Spleen (tissue), 7 donors: ENCODE measurements at regions not wholly inside any gene's neighbourhood (a gene's known extent, or its start where the extent isn't known, plus 50 kb on each side); places are given as distances from the start of the nearest gene placed in this dataset.

Source experiments
- POLR2A ChIP-seq, 3 donors: fragments of 450-650 bp; IDR thresholded peaks; one replicate each; pipeline ENCODE4 v1.5.1; 2017; ENCODE audit warnings: antibody characterized with exemption in 3 of 3, mild to moderate bottlenecking in 1 of 3
- TF ChIP-seq, protein P1 (sequence below), 11 experiments: fragments of 200-600 bp in 7 of 11; fragments of 450-650 bp in 4 of 11; sonication (generic) in 4 of 11; IDR thresholded peaks in 8 of 11; conservative IDR thresholded peaks in 3 of 11; 1 replicate in 7 of 11; 2 replicates in 4 of 11; pipeline versions ENCODE4 v1.4.0 to v1.8.0; 2016 to 2021; ENCODE audit warnings: antibody characterized with exemption in 11 of 11, inconsistent platforms in 4 of 11, mild to moderate bottlenecking in 1 of 11
- donor health status: DM: no; HTN: no; CAD: no; lungs with moderate emphysema.
- donor health status: DM: no; HTN: no; CAD: no.
- donor health status: DM: no; HTN: no; CAD: no.

DNA sequence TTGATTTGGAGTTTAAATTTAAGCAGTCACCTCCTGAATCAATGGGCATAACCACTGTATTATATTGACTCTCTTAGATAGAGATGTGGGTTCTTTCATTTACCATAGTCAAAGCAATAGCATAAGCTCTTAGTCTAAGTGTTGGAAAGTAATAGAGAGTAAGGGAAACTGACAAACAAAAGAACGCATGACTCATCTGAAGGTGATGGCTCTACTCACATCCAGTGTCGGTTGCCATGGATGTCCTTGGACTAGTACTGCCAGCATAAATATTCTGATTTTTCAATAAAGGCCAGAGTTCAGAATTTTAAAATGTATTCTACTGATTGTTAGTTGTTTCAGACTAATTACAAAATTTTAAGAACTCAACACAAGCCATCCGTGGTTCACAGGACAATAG, 444.9 kb upstream of the DDI1 start:
- TF ChIP-seq, protein P1, sequence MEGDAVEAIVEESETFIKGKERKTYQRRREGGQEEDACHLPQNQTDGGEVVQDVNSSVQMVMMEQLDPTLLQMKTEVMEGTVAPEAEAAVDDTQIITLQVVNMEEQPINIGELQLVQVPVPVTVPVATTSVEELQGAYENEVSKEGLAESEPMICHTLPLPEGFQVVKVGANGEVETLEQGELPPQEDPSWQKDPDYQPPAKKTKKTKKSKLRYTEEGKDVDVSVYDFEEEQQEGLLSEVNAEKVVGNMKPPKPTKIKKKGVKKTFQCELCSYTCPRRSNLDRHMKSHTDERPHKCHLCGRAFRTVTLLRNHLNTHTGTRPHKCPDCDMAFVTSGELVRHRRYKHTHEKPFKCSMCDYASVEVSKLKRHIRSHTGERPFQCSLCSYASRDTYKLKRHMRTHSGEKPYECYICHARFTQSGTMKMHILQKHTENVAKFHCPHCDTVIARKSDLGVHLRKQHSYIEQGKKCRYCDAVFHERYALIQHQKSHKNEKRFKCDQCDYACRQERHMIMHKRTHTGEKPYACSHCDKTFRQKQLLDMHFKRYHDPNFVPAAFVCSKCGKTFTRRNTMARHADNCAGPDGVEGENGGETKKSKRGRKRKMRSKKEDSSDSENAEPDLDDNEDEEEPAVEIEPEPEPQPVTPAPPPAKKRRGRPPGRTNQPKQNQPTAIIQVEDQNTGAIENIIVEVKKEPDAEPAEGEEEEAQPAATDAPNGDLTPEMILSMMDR (IDR thresholded peaks at IDR 0.05 in 8 of 11, conservative IDR thresholded peaks at IDR 0.05 in 3 of 11): no peak
- TF ChIP-seq POLR2A (IDR thresholded peaks at IDR 0.05): no peak
